HAP-1 (cell line): ENCODE measurements at regions not wholly inside any gene's neighbourhood (a gene's known extent, or its start where the extent isn't known, plus 50 kb on each side); places are given as distances from the start of the nearest gene placed in this dataset.

Experiments used
- DNase-seq, 2 experiments: peaks; one replicate each; pipeline ENCODE4 v3.0.0-alpha.2; 2016 to 2020; ENCODE audit warnings: low spot score in 2 of 2
- H3K27me3 ChIP-seq: fragments of 250-450 bp; sonication (Bioruptor Pico); 2 replicates; pipeline ENCODE4 v1.5.1; 2020; ENCODE audit warnings: low read depth, mild to moderate bottlenecking, moderate library complexity
- H3K36me3 ChIP-seq: fragments of 250-450 bp; sonication (Bioruptor Pico); replicated peaks from 2 replicates; pipeline ENCODE4 v1.5.1; 2020; ENCODE audit warnings: mild to moderate bottlenecking
- H3K4me1 ChIP-seq: fragments of 250-450 bp; sonication (Bioruptor Pico); 2 replicates; pipeline ENCODE4 v1.5.1; 2020; ENCODE audit warnings: mild to moderate bottlenecking
- H3K4me3 ChIP-seq: fragments of 250-450 bp; sonication (Bioruptor Pico); 2 replicates; pipeline ENCODE4 v1.5.1; 2020; ENCODE audit warnings: mild to moderate bottlenecking, moderate library complexity
- H3K9me3 ChIP-seq: fragments of 250-450 bp; sonication (Bioruptor Pico); 2 replicates; pipeline ENCODE4 v1.5.1; 2020; ENCODE audit warnings: mild to moderate bottlenecking, moderate library complexity
- in situ Hi-C: fragments of 300-500 bp; cut with MboI; formaldehyde crosslinking; loops from 3 replicates; pipeline ENCODE4 v1.14.3; 2020; ENCODE audit warnings: low sequenced_read_pairs, inconsistent platforms, mixed read lengths

DNA sequence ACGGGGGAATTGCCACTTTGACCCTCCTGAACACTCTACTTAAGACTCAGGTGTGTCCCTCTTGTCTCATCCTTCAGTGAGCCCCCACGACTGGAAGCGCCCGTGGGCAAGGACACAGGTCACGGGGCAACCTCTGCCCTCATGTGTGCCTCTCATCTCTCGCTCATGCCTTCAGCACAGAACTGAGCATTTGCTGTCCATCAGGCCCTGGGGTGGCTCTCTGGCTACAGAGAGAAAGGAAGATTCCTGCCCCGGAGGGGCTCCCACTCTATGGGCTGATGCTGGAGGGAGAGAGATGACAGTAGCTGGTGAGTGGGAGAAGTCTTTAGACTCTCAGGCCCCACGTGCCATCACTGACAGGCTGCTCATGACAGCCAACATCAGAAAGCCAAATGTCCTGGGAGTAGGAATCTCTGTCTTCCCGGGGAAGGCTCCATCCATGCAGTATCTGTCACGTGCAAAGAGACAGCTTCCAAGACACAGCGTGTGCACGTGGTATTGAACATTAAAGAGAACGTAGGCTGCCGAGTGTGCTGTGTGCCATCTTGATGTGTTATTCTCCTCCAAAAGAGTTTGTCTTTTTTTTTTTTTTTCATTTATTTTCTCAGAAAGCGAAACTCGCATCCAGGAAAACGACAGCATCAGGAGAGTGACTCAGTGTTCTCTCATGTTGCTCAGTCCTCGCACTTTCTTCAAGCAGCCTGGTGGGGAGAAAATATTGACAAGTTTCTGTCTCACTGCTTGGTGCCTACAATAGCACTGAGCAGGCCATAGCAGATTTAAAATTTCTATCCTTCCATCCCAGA, 190.5 kb downstream of the GAS1 start:
- H3K27me3 ChIP-seq = no peaks in the 10 kb centered on the region
- DNase-seq = no peak
- no peaks in the 10 kb centered on the region for H3K9me3 ChIP-seq
- no peaks in the 10 kb centered on the region for H3K36me3 ChIP-seq
- no peak overlapping the region for H3K4me3 ChIP-seq
- in situ Hi-C loops = no loop called here
- no peaks in the 10 kb centered on the region for H3K4me1 ChIP-seq

DNA sequence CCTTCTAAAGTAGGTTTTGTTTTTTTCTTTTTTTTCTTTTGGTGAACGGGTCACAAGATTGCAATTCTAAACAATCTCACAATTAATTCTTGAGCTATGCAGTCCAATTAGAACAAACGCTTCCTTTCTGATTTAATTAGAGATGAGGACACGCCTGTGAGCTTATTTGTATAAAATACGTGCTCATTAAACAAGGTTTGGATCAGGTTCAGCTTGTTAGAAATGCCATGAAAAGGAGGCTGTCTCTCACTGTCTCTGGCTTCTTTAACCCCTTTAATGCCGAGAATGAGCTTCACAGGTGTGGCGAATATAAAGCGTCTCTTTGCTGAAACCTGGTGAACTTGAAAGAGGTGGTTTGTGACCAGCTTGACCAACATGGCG, 191.8 kb downstream of the GAS1 start:
- no peaks in the 10 kb centered on the region for H3K4me1 ChIP-seq
- in situ Hi-C loops = no loop called here
- no peaks in the 10 kb centered on the region for H3K9me3 ChIP-seq
- H3K36me3 ChIP-seq = no peaks in the 10 kb centered on the region
- no peak overlapping the region for H3K4me3 ChIP-seq
- no peak for DNase-seq
- H3K27me3 ChIP-seq = no peaks in the 10 kb centered on the region

DNA sequence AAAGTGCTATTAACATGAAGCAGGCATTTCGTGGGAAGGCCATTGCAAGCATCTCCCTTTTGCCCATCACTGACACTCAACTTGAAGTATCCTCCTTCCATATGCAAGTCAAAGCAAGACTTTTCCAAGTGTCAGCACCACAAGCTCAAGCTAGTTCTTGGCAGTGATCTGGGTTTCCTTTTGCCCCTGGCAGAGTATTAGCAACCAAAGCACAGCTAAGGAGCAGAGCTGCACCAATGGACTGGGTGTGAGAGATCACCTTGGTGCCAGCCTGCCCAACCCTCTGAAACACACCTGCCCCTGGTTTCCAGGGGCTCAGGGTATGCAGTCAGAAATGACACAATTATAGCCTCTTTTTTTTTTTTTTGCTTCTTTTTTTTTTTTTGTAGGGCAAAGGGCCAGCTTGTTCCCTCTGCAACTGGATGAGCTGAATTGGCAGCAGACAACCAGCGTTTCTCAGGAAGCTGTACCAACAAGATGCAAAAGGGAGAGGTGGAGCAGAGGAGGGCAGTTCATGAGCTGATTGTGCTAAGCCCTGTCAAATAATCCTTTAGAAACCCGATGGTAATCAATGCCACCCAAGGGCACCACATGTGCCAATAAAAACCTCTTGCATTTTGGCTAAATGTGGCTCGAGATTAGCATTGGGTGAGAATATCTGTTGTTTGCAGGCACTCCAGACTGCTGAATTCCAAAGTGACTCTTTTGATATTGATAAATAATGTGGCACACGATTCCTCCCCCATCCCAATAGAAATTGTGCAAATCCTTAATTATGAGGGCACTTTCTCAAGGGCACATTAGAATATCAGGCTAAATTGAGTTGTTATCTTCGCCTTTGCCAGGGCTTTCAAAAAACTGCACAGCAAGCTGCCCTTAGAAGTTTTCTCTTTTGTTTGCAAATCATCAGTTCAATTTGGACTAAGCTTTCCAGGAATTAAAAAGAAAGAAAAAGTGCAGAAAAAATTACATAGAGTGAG, 192.4 kb downstream of the GAS1 start:
- Histone ChIP-seq H3K4me1 (no peaks in the 10 kb centered on the region), H3K4me3 (no peak overlapping the region), H3K36me3 (no peaks in the 10 kb centered on the region), H3K9me3 (no peaks in the 10 kb centered on the region), H3K27me3 (no peaks in the 10 kb centered on the region)
- DNase-seq = no peak
- in situ Hi-C loops = no loop called here

DNA sequence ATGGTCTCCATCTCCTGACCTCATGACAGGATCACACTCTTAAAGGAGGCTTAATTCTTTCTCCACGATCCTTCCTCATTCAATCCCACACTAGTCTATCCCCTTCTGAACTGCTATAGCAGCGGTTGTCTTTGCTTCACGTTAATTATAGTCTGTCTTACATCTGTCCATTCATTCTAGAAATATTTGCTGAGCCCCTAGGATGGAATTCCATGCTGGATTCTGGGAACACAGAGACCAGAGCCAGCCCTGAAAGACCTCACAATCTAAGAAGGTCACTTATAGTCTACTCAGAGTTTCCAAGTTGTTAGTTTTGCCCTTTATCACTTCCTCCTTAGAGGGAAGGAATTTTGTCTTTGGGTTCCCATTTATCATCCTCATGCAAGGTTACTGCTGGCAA, 193.5 kb downstream of the GAS1 start:
- Histone ChIP-seq H3K9me3 (no peaks in the 10 kb centered on the region), H3K36me3 (no peaks in the 10 kb centered on the region), H3K27me3 (no peaks in the 10 kb centered on the region), H3K4me3 (no peak overlapping the region), H3K4me1 (no peaks in the 10 kb centered on the region)
- no peak for DNase-seq
- in situ Hi-C loops = no loop called here

DNA sequence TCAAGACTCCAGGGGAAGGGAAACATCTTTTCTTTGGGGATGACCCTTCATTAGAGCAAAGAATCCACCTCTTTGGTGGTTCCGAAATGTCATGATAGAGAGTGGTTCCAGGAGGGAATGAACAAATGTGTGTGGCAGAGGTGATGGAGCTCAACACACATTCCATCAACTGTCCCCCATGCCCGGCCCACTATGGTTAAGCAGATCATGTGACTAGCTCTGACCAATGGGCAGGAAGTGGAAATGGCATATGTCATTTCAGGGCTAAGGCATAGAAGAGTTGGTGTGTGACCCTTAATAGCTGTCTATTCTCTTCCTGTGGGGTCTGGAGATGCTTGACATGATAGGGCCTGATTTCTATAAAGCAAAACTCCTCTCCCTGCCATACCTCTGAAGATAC, 194.6 kb downstream of the GAS1 start:
- no peak for DNase-seq
- in situ Hi-C loops = no loop called here
- H3K4me1 ChIP-seq = no peaks in the 10 kb centered on the region
- H3K27me3 ChIP-seq = no peaks in the 10 kb centered on the region
- no peak overlapping the region for H3K4me3 ChIP-seq
- H3K36me3 ChIP-seq = no peaks in the 10 kb centered on the region
- H3K9me3 ChIP-seq = no peaks in the 10 kb centered on the region

DNA sequence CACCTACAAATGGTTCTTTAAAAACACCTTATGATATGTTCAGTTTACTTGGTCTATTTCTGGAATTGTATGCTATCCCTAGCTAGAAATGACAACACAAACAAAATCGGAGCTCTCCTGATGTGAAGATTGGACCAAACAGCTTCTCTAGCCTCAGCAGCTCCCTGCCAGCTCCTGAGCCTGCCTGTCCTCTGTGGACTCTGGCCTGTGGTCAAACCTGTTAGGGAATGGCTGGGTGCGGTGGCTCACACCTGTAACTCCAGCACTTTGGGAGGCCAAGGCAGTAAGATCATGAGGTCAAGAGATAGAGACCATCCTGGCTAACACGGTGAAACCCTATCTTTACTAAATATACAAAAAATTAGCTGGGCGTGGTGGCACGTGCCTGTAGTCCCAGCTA, 195.3 kb downstream of the GAS1 start:
- H3K4me1 ChIP-seq = no peaks in the 10 kb centered on the region
- in situ Hi-C loops = no loop called here
- no peak for DNase-seq
- no peaks in the 10 kb centered on the region for H3K9me3 ChIP-seq
- H3K36me3 ChIP-seq = no peaks in the 10 kb centered on the region
- H3K27me3 ChIP-seq = no peaks in the 10 kb centered on the region
- H3K4me3 ChIP-seq = no peak overlapping the region

DNA sequence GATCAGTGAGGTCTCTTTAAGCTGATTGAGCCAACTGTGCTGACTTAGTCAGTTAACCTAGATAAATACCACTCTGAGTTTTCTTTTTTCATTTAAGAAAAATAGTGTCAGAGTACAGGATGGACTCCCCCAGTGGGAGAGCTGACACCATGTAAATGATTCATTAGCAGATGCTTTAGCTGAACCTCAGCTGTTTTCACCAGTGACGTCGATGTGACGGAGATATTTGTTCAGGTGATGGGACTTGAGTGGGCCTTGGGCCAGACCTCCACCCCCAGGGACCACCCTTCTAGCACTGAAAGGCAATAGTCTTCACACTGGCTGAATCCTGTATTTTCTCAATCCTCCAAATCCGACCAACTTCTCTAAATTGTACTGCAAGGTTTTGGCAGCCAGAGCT, 196.1 kb downstream of the GAS1 start:
- no peaks in the 10 kb centered on the region for H3K36me3 ChIP-seq
- in situ Hi-C loops = no loop called here

DNA sequence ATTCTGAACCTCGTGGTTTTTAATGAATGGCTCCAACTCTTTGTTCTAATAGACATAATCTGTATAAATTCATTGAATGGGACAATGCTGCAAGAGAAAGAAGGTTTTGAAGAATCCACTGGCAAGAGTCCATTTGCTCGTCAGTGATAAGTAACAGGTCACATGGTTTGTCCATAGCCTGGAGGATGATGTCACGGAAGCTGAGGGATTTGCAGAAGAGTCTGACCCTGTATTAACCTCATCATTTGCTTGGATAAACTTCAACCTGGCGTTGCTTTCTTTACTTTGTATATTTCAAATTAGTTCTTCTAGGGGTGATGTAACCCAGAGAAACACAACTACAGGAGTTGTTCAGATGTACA, 197.4 kb downstream of the GAS1 start:
- Histone ChIP-seq H3K27me3 (no peaks in the 10 kb centered on the region), H3K4me3 (no peak overlapping the region), H3K36me3 (no peaks in the 10 kb centered on the region), H3K4me1 (no peaks in the 10 kb centered on the region), H3K9me3 (no peaks in the 10 kb centered on the region)
- no peak for DNase-seq
- in situ Hi-C loops = no loop called here

More for the DNA sequence above, 196.1 kb downstream of the GAS1 start:
- no peak overlapping the region for H3K4me3 ChIP-seq
- DNase-seq = no peak
- no peaks in the 10 kb centered on the region for H3K9me3 ChIP-seq
- H3K4me1 ChIP-seq = no peaks in the 10 kb centered on the region
- H3K27me3 ChIP-seq = no peaks in the 10 kb centered on the region

DNA sequence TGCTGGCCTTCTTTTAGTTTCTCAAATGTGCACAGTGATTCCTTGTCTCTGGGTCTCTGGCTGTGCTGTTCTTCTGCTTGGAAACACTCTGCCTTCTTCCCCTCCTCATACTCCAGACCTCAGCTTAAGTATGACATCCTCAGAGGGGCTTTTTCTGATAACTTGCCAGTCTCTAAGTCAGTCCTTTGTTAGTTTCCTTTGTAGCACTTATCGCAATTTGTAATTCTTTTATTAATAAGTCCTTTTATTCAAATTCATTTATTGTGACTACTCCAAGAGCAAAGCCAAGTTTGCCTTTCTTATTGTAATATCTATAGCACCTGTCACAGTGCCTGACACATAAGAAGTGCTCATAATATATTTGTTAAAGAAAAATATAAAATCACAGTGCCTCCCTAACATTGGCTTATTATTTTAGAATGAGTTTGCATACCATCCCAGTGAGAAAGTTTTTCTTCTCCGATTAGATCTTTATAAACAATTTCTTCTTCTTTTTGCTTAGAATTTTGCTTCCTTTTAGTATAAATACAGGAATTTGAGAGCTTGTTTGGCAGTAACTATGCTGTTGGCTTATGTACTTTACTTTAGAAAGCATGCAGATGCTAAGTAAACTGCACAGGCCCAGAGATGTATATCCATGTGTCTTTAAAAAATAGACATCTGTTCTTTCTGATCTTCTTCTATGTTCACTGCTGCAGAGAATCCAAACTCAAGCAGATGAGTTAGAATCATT, 198.0 kb downstream of the GAS1 start:
- no peaks in the 10 kb centered on the region for H3K36me3 ChIP-seq
- H3K27me3 ChIP-seq = no peaks in the 10 kb centered on the region
- in situ Hi-C loops = no loop called here
- H3K9me3 ChIP-seq = no peaks in the 10 kb centered on the region
- H3K4me1 ChIP-seq = no peaks in the 10 kb centered on the region
- DNase-seq = no peak
- no peak overlapping the region for H3K4me3 ChIP-seq

DNA sequence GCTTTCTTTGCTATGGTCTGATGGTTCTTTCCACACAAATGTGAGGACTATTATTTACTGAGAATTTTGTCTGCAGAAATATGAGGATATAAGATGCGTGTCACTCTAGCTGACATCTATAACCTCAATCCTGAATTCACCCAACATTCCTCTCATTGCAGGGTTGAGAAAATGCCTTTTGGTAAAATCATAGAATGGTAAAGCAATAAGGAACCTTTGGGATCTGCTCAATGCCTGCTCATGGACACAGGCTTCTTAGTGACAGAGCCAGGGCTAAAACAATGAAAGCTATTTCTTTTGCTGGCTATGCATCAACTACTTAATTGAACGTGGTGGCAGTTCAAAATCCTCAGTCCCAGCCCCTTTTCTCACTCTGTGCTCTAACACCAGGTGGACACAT, 199.6 kb downstream of the GAS1 start:
- H3K4me1 ChIP-seq = no peaks in the 10 kb centered on the region
- DNase-seq = no peak
- in situ Hi-C loops = no loop called here

DNA sequence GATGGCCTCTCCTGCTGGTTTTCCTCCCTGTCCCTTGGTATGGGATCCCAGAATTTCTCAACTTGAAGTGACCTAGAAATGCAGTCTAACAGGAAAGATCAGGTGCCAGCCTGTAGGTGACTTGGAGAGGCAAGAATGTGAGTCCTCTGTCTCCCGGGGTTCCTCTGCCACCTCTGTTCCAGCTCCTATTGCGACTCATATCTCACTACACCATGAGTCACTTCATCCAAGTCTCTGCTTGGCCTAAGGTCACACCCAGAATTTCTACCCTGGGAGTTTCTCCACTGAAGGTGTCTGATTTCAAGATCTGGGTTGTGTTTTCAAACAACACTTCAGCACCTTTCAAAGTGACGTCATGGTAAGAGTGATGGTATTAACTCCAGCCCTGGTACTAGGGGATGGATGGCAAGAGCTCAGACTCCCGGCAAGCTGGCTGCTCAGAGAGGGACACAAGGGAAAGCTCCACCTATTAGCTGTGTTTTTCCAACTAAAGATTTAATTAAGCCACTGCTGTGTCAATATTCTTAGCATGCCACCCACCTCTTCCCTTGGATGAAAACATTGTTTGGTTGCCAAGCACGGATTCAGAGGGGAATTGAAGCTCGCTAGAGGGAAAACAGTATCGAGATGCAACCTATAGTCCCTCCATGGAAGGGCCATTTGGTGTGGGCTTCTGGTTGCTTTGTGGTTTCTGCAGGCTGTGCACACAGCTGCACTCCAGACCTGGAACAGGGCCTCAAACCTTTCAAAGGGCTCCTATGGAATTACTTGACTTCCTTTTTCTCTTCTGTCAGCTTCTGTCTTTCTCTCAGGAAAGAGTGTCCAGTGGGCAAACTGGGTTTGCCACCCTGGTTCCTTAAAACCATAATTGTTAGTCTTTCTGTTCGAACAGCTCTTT, 205.7 kb downstream of the GAS1 start:
- no peak overlapping the region for H3K4me3 ChIP-seq
- no peaks in the 10 kb centered on the region for H3K4me1 ChIP-seq
- in situ Hi-C loops = no loop called here
- no peak for DNase-seq
- H3K36me3 ChIP-seq = no peaks in the 10 kb centered on the region
- no peaks in the 10 kb centered on the region for H3K27me3 ChIP-seq
- H3K9me3 ChIP-seq = no peaks in the 10 kb centered on the region

More for the DNA sequence above, 199.6 kb downstream of the GAS1 start:
- Histone ChIP-seq H3K27me3 (no peaks in the 10 kb centered on the region), H3K36me3 (no peaks in the 10 kb centered on the region), H3K4me3 (no peak overlapping the region), H3K9me3 (no peaks in the 10 kb centered on the region)

DNA sequence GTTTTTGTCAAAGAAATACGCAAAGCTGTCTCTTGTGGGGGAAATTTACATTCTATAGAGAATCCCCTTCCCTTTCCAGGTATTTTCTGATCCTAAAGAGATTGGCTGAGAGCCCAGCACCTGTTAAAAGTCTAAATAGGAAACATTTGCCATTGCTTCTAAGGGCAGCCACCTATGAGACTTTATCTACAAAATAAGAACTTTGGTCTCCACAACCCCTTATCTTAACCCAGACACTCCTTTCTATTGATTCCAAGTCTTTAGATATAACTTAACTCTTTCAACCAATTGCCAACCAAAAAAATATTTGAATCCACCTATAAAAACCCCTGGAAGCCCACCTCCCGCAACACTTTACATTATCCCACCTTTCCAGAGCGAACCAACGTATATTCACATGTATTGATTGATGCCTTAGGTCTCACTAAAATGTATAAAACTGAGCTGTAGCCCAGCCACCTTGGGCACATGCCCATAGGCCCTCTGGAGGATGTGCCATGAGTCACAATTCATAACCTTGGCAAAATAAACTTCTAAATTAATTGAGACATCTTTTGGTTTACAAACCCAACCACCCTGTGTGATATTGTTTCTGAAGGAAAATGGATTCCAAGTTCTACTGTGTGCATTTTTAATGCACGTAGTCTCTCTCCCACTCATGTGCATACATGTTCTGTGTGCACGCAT, 211.4 kb downstream of the GAS1 start:
- H3K4me3 ChIP-seq = no peak overlapping the region
- in situ Hi-C loops = no loop called here
- DNase-seq = no peak
- no peaks in the 10 kb centered on the region for H3K9me3 ChIP-seq
- H3K4me1 ChIP-seq = no peaks in the 10 kb centered on the region
- no peaks in the 10 kb centered on the region for H3K27me3 ChIP-seq
- no peaks in the 10 kb centered on the region for H3K36me3 ChIP-seq

DNA sequence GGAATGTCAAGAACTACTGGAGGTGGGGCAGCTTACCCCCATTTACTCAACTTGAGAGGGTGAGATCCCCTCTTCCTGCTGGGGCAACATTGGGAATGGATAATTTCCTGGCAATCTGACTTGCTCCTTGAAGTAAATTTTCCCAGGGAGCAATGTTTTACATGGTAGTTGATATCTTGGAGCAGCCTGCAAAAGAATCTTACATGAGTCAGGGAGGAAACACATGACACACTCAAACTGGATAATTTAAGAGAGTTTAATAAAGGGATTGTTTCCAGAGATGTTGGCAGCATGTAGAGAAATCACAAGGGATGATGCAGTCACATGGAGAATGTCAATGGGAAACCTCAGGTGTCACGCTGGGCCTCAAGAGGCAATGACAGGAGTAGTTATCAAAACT, 212.5 kb downstream of the GAS1 start:
- Histone ChIP-seq H3K27me3 (no peaks in the 10 kb centered on the region), H3K9me3 (no peaks in the 10 kb centered on the region), H3K36me3 (no peaks in the 10 kb centered on the region), H3K4me1 (no peaks in the 10 kb centered on the region), H3K4me3 (no peak overlapping the region)
- in situ Hi-C loops = no loop called here
- DNase-seq = no peak
